CD14-positive monocyte (primary cell): ENCODE measurements at regions not wholly inside any gene's neighbourhood (a gene's known extent, or its start where the extent isn't known, plus 50 kb on each side); places are given as distances from the start of the nearest gene placed in this dataset.

Source experiments
- DNase-seq, 3 donors: peaks; one replicate each; pipeline ENCODE4 v3.0.0-alpha.2; 2011 to 2022
- H2AFZ ChIP-seq: 2 replicates; pipeline ENCODE4 v1.6.0; 2012; ENCODE audit warnings: mild to moderate bottlenecking, low read depth, low read length, inconsistent platforms; ENCODE audit not compliant: insufficient read depth, poor library complexity, severe bottlenecking
- H3K27ac ChIP-seq, 2 donors: 1 replicate in 1 of 2; 2 replicates in 1 of 2; pipeline ENCODE4 v1.5.1; 2012 to 2013; ENCODE audit warnings: low read length in 2 of 2, control low read depth in 1 of 2, inconsistent platforms in 1 of 2, low read depth in 1 of 2, mild to moderate bottlenecking in 1 of 2
- H3K27me3 ChIP-seq, 2 donors: one replicate each; pipeline versions ENCODE4 v1.6.0 to v1.6.1; 2011 to 2013; ENCODE audit warnings: low read length in 2 of 2; ENCODE audit not compliant: control insufficient read depth in 2 of 2, insufficient read depth in 2 of 2
- H3K36me3 ChIP-seq, 2 donors: replicated peaks in 1 of 2; 1 replicate in 1 of 2; 2 replicates in 1 of 2; pipeline versions ENCODE4 v1.5.1 to v1.6.1; 2012 to 2013; ENCODE audit warnings: low read length in 2 of 2, control low read depth in 1 of 2, inconsistent platforms in 1 of 2, mild to moderate bottlenecking in 1 of 2; ENCODE audit not compliant: insufficient read depth in 2 of 2, control insufficient read depth in 1 of 2
- H3K4me1 ChIP-seq, 2 donors: 1 replicate in 1 of 2; 2 replicates in 1 of 2; pipeline versions ENCODE4 v1.5.1 to v1.6.1; 2012 to 2013; ENCODE audit warnings: low read length in 2 of 2, control low read depth in 1 of 2, inconsistent platforms in 1 of 2, mild to moderate bottlenecking in 1 of 2, moderate library complexity in 1 of 2; ENCODE audit not compliant: insufficient read depth in 2 of 2, control insufficient read depth in 1 of 2
- H3K4me2 ChIP-seq: replicated peaks from 2 replicates; pipeline ENCODE3; 2012; ENCODE audit warnings: low read length, moderate library complexity, mild to moderate bottlenecking; ENCODE audit not compliant: poor library complexity, severe bottlenecking; ENCODE audit errors: extremely low read depth
- H3K4me3 ChIP-seq, 3 experiments: fragments of 200-600 bp in 1 of 3; sonication (generic) in 1 of 3; replicated peaks in 1 of 3; 1 replicate in 2 of 3; 2 replicates in 1 of 3; pipeline ENCODE4 v1.5.1; 2011 to 2013; ENCODE audit warnings: low read length in 3 of 3, mild to moderate bottlenecking in 3 of 3, control low read depth in 2 of 3, low read depth in 2 of 3, inconsistent platforms in 1 of 3, moderate library complexity in 1 of 3
- H3K79me2 ChIP-seq: 2 replicates; pipeline ENCODE4 v1.6.0; 2012; ENCODE audit warnings: mild to moderate bottlenecking, control low read depth, inconsistent platforms, low read length, moderate library complexity; ENCODE audit not compliant: insufficient read depth
- H3K9ac ChIP-seq: 2 replicates; pipeline ENCODE4 v1.6.0; 2017; ENCODE audit warnings: low read length, mild to moderate bottlenecking; ENCODE audit not compliant: insufficient read depth, poor library complexity, severe bottlenecking
- H3K9me3 ChIP-seq, 2 donors: replicated peaks in 1 of 2; 1 replicate in 1 of 2; 2 replicates in 1 of 2; pipeline versions ENCODE4 v1.5.1 to v1.6.1; 2012 to 2013; ENCODE audit warnings: low read length in 2 of 2, control low read depth in 1 of 2; ENCODE audit not compliant: control insufficient read depth in 1 of 2, insufficient read depth in 1 of 2
- H4K20me1 ChIP-seq: 2 replicates; pipeline ENCODE4 v1.6.0; 2012; ENCODE audit warnings: mild to moderate bottlenecking, low read length, control low read depth, moderate library complexity; ENCODE audit not compliant: insufficient read depth
- H3K27ac Mint-ChIP-seq, 7 donors: one replicate each; pipeline ENCODE4 v1.8.0; 2020; ENCODE audit warnings: mild to moderate bottlenecking in 7 of 7, mixed read lengths in 7 of 7, moderate library complexity in 6 of 7, inconsistent platforms in 2 of 7
- H3K27me3 Mint-ChIP-seq, 3 donors: one replicate each; pipeline ENCODE4 v1.8.0; 2021 to 2022; ENCODE audit warnings: low read depth in 3 of 3, mild to moderate bottlenecking in 3 of 3, mixed read lengths in 3 of 3, moderate library complexity in 3 of 3, inconsistent platforms in 1 of 3
- H3K36me3 Mint-ChIP-seq, 2 donors: one replicate each; pipeline ENCODE4 v1.8.0; 2020; ENCODE audit warnings: mixed read lengths in 2 of 2, inconsistent platforms in 1 of 2, mild to moderate bottlenecking in 1 of 2
- H3K4me1 Mint-ChIP-seq: one replicate; pipeline ENCODE4 v1.8.0; 2020; ENCODE audit warnings: mild to moderate bottlenecking, mixed read lengths
- H3K4me3 Mint-ChIP-seq, 2 donors: one replicate each; pipeline ENCODE4 v1.8.0; 2020; ENCODE audit warnings: mild to moderate bottlenecking in 2 of 2, mixed read lengths in 2 of 2, moderate library complexity in 1 of 2
- H3K9me3 Mint-ChIP-seq, 7 donors: one replicate each; pipeline ENCODE4 v1.8.0; 2020 to 2022; ENCODE audit warnings: mixed read lengths in 7 of 7, mild to moderate bottlenecking in 6 of 7, moderate library complexity in 6 of 7, inconsistent platforms in 2 of 7
- CTCF ChIP-seq: fragments of 200-600 bp; IDR thresholded peaks from one replicate; pipeline ENCODE4 v1.8.0; 2022; ENCODE audit warnings: antibody characterized with exemption, mild to moderate bottlenecking
- WGBS: methylation state at CpG from one replicate; pipeline ENCODE4 v1.1.5; 2013; ENCODE audit warnings: missing lambda C conversion rate; ENCODE audit not compliant: insufficient coverage; 5-methylcytosine and 5-hydroxymethylcytosine counted together
- intact Hi-C, 2 donors: fragments of 100-400 bp; cut with micrococcal nuclease; formaldehyde crosslinking; loops; one replicate each; pipeline versions ENCODE4 v1.15.0 to v1.15.1; 2023

- Histone ChIP-seq H3K4me1 (no peaks in the 10 kb centered on the region), H2AFZ (no peak overlapping the region), H3K27me3 (no peaks in the 10 kb centered on the region), H3K36me3 (no peaks in the 10 kb centered on the region), H3K9ac (no peak overlapping the region), H3K27ac (no peak overlapping the region), H4K20me1 (no peaks in the 10 kb centered on the region), H3K79me2 (no peaks in the 10 kb centered on the region), H3K4me2 (no peak overlapping the region), H3K9me3 (peaks cover 0 to 5% of the 10 kb centered on the region in 2 donors), H3K4me3 (no peak overlapping the region)
- H3K27me3 Mint-ChIP-seq = peaks cover 1 to 4% (median 2%) of the 10 kb centered on the region in 3 donors
- H3K4me3 Mint-ChIP-seq = no peak overlapping the region
- no peak for DNase-seq
- peaks cover 0 to 5% (median 0%) of the 10 kb centered on the region in 7 donors for H3K9me3 Mint-ChIP-seq
- H3K27ac Mint-ChIP-seq = no peak overlapping the region
- no peak for TF ChIP-seq CTCF
- H3K4me1 Mint-ChIP-seq = no peaks in the 10 kb centered on the region
- intact Hi-C loops = no loop called here
- WGBS = 82% methylated on average over 9 of the region's 10 CpGs
- no peaks in the 10 kb centered on the region for H3K36me3 Mint-ChIP-seq
These were observed 366.7 kb upstream of the IRX4 start for GRCh38 chr5:2249442-2249841.

- TF ChIP-seq CTCF = no peak
- H3K4me3 Mint-ChIP-seq = no peak overlapping the region
- intact Hi-C loops = no loop called here
These were observed 366.3 kb upstream of the IRX4 start for GRCh38 chr5:2249026-2249425.

More at GRCh38 chr5:2249026-2249425, 366.3 kb upstream of the IRX4 start:
- H3K4me2 ChIP-seq = no peak overlapping the region
- H3K9me3 ChIP-seq = peaks cover 0 to 5% of the 10 kb centered on the region in 2 donors
- WGBS = 65% methylated on average over 2 of the region's 2 CpGs
- H3K9me3 Mint-ChIP-seq = peaks cover 0 to 5% (median 0%) of the 10 kb centered on the region in 7 donors
- H3K36me3 Mint-ChIP-seq = no peaks in the 10 kb centered on the region
- DNase-seq = no peak
- H3K27me3 Mint-ChIP-seq = peaks cover 1 to 4% (median 2%) of the 10 kb centered on the region in 3 donors
- H3K27me3 ChIP-seq = no peaks in the 10 kb centered on the region
- no peaks in the 10 kb centered on the region for H3K36me3 ChIP-seq
- no peak overlapping the region for H3K4me3 ChIP-seq
- no peaks in the 10 kb centered on the region for H4K20me1 ChIP-seq
- H3K4me1 ChIP-seq = no peaks in the 10 kb centered on the region
- no peaks in the 10 kb centered on the region for H3K4me1 Mint-ChIP-seq
- H3K79me2 ChIP-seq = no peaks in the 10 kb centered on the region
- no peak overlapping the region for H3K27ac Mint-ChIP-seq
- H3K9ac ChIP-seq = no peak overlapping the region
- no peak overlapping the region for H3K27ac ChIP-seq
- no peak overlapping the region for H2AFZ ChIP-seq
